Effector memory CD8-positive, alpha-beta T cell (primary cell): ENCODE measurements at regions not wholly inside any gene's neighbourhood (a gene's known extent, or its start where the extent isn't known, plus 50 kb on each side); places are given as distances from the start of the nearest gene placed in this dataset.
"Not testable (repeated sequence)": the region's sequence is repeated elsewhere in the genome, so short reads cannot be mapped to it uniquely, and the experiment has no call there.

Experiments used
- ATAC-seq: fragments of 150-1000 bp; cut with Tn5 transposase; replicated peaks from 2 replicates; pipeline ENCODE4 v1.10.0; 2021; ENCODE audit warnings: mild to moderate bottlenecking, moderate library complexity
- DNase-seq, 3 experiments: peaks; one replicate each; pipeline ENCODE4 v3.0.0; 2021
- H3K27ac Mint-ChIP-seq, 2 donors: one replicate each; pipeline ENCODE4 v1.8.0; 2022; ENCODE audit warnings: mild to moderate bottlenecking in 2 of 2, mixed read lengths in 2 of 2, moderate library complexity in 2 of 2
- H3K27me3 Mint-ChIP-seq, 2 donors: one replicate each; pipeline ENCODE4 v1.8.0; 2022; ENCODE audit warnings: mixed read lengths in 2 of 2
- H3K36me3 Mint-ChIP-seq: one replicate; pipeline ENCODE4 v1.8.0; 2022; ENCODE audit warnings: mild to moderate bottlenecking, moderate library complexity, mixed read lengths; ENCODE audit not compliant: insufficient read depth
- H3K4me1 Mint-ChIP-seq, 2 donors: one replicate each; pipeline ENCODE4 v1.8.0; 2022; ENCODE audit warnings: low read depth in 2 of 2, mixed read lengths in 2 of 2
- H3K4me3 Mint-ChIP-seq, 2 donors: one replicate each; pipeline ENCODE4 v1.8.0; 2022; ENCODE audit warnings: mild to moderate bottlenecking in 2 of 2, mixed read lengths in 2 of 2, moderate library complexity in 2 of 2
- H3K9me3 Mint-ChIP-seq, 2 donors: one replicate each; pipeline ENCODE4 v1.8.0; 2022; ENCODE audit warnings: mixed read lengths in 2 of 2

- ATAC-seq (no peak), DNase-seq (no peak)
- Mint-ChIP-seq H3K9me3 (peaks cover 11 to 18% of the 10 kb centered on the region in 2 donors), H3K4me3 (no peak overlapping the region), H3K4me1 (no peaks in the 10 kb centered on the region), H3K36me3 (no peaks in the 10 kb centered on the region), H3K27me3 (no peaks in the 10 kb centered on the region), H3K27ac (no peak overlapping the region)
These were observed 634.3 kb upstream of the GOLIM4 start for GRCh38 chr3:168730073-168730472.

- Mint-ChIP-seq H3K27ac (no peak overlapping the region), H3K9me3 (peaks cover 7 to 22% of the 10 kb centered on the region in 2 donors), H3K27me3 (no peaks in the 10 kb centered on the region), H3K36me3 (no peaks in the 10 kb centered on the region), H3K4me1 (no peaks in the 10 kb centered on the region), H3K4me3 (no peak overlapping the region)
- no peak for DNase-seq
- ATAC-seq = no peak
These were observed 626.4 kb upstream of the GOLIM4 start for GRCh38 chr3:168722091-168722490.

- ATAC-seq = no peak
- Mint-ChIP-seq H3K4me3 (no peak overlapping the region), H3K4me1 (no peaks in the 10 kb centered on the region), H3K9me3 (peaks cover 0 to 5% of the 10 kb centered on the region in 2 donors), H3K27ac (no peak overlapping the region), H3K27me3 (no peaks in the 10 kb centered on the region), H3K36me3 (no peaks in the 10 kb centered on the region)
- no peak for DNase-seq
These were observed 619.0 kb upstream of the GOLIM4 start for GRCh38 chr3:168714609-168715240.

GRCh38 chr3:168709073-168709472 is 613.3 kb upstream of the GOLIM4 start:
- H3K27me3 Mint-ChIP-seq = no peaks in the 10 kb centered on the region
- DNase-seq (no peak), ATAC-seq (no peak)
- H3K4me1 Mint-ChIP-seq = no peaks in the 10 kb centered on the region
- H3K36me3 Mint-ChIP-seq = peaks cover 3% of the 10 kb centered on the region
- H3K27ac Mint-ChIP-seq = no peak overlapping the region
- H3K9me3 Mint-ChIP-seq = peaks cover 0 to 6% of the 10 kb centered on the region in 2 donors
- H3K4me3 Mint-ChIP-seq = no peak overlapping the region

GRCh38 chr3:168707900-168708299 is 612.2 kb upstream of the GOLIM4 start:
- ATAC-seq = no peak
- Mint-ChIP-seq H3K4me3 (no peak overlapping the region), H3K9me3 (peaks cover 2 to 6% of the 10 kb centered on the region in 2 donors), H3K27ac (no peak overlapping the region), H3K4me1 (no peaks in the 10 kb centered on the region), H3K36me3 (peaks cover 3% of the 10 kb centered on the region), H3K27me3 (no peaks in the 10 kb centered on the region)
- DNase-seq = no peak

- Mint-ChIP-seq H3K4me3 (no peak overlapping the region), H3K4me1 (no peaks in the 10 kb centered on the region), H3K27me3 (no peaks in the 10 kb centered on the region), H3K36me3 (peaks cover 3% of the 10 kb centered on the region), H3K27ac (no peak overlapping the region), H3K9me3 (peaks cover 9 to 11% of the 10 kb centered on the region in 2 donors)
- DNase-seq = no peak
- ATAC-seq = no peak
These were observed 609.7 kb upstream of the GOLIM4 start for GRCh38 chr3:168705412-168705811.

GRCh38 chr3:168696051-168696450 is 600.3 kb upstream of the GOLIM4 start:
- Mint-ChIP-seq H3K27ac (no peak overlapping the region), H3K4me3 (no peak overlapping the region), H3K36me3 (peaks cover 3% of the 10 kb centered on the region), H3K27me3 (no peaks in the 10 kb centered on the region), H3K4me1 (no peaks in the 10 kb centered on the region), H3K9me3 (peaks cover 8 to 12% of the 10 kb centered on the region in 2 donors)
- ATAC-seq (no peak), DNase-seq (no peak)

GRCh38 chr3:168693870-168694269 is 598.1 kb upstream of the GOLIM4 start:
- H3K36me3 Mint-ChIP-seq = peaks cover 3% of the 10 kb centered on the region
- no peak overlapping the region for H3K4me3 Mint-ChIP-seq
- H3K9me3 Mint-ChIP-seq = peaks cover 14 to 20% of the 10 kb centered on the region in 2 donors
- H3K27me3 Mint-ChIP-seq = no peaks in the 10 kb centered on the region
- no peak overlapping the region for H3K27ac Mint-ChIP-seq
- ATAC-seq (no peak), DNase-seq (no peak)
- no peaks in the 10 kb centered on the region for H3K4me1 Mint-ChIP-seq

GRCh38 chr3:168688267-168688666 is 592.5 kb upstream of the GOLIM4 start:
- peaks cover 3% of the 10 kb centered on the region for H3K36me3 Mint-ChIP-seq
- no peaks in the 10 kb centered on the region for H3K4me1 Mint-ChIP-seq
- H3K4me3 Mint-ChIP-seq = no peak overlapping the region
- DNase-seq (no peak), ATAC-seq (no peak)
- H3K9me3 Mint-ChIP-seq = peaks cover 9 to 25% of the 10 kb centered on the region in 2 donors
- no peaks in the 10 kb centered on the region for H3K27me3 Mint-ChIP-seq
- H3K27ac Mint-ChIP-seq = no peak overlapping the region

- Mint-ChIP-seq H3K27me3 (no peaks in the 10 kb centered on the region), H3K4me3 (no peak overlapping the region), H3K27ac (no peak overlapping the region), H3K36me3 (no peaks in the 10 kb centered on the region), H3K4me1 (no peaks in the 10 kb centered on the region), H3K9me3 (peaks cover 3 to 5% of the 10 kb centered on the region in 2 donors)
- DNase-seq (no peak), ATAC-seq (no peak)
These were observed 588.8 kb upstream of the GOLIM4 start for GRCh38 chr3:168684519-168684918.

- no peak for ATAC-seq
- no peaks in the 10 kb centered on the region for H3K27me3 Mint-ChIP-seq
- no peak overlapping the region for H3K27ac Mint-ChIP-seq
- no peak for DNase-seq
- H3K4me3 Mint-ChIP-seq = no peak overlapping the region
- H3K9me3 Mint-ChIP-seq = peaks cover 0 to 3% of the 10 kb centered on the region in 2 donors
- H3K36me3 Mint-ChIP-seq = no peaks in the 10 kb centered on the region
- no peaks in the 10 kb centered on the region for H3K4me1 Mint-ChIP-seq
These were observed 583.0 kb upstream of the GOLIM4 start for GRCh38 chr3:168678730-168679129.

- ATAC-seq (no peak), DNase-seq (no peak)
- Mint-ChIP-seq H3K4me3 (no peak overlapping the region), H3K27ac (no peak overlapping the region), H3K27me3 (no peaks in the 10 kb centered on the region), H3K4me1 (no peaks in the 10 kb centered on the region), H3K36me3 (no peaks in the 10 kb centered on the region), H3K9me3 (peaks cover 1 to 7% of the 10 kb centered on the region in 2 donors)
These were observed 575.4 kb upstream of the GOLIM4 start for GRCh38 chr3:168671091-168671490.

- H3K9me3 Mint-ChIP-seq = peaks cover 8 to 11% of the 10 kb centered on the region in 2 donors
- not testable (repeated sequence) for ATAC-seq, H3K4me1 Mint-ChIP-seq, DNase-seq, H3K27ac Mint-ChIP-seq, H3K4me3 Mint-ChIP-seq, H3K36me3 Mint-ChIP-seq, H3K27me3 Mint-ChIP-seq
These were observed 565.3 kb upstream of the GOLIM4 start for GRCh38 chr3:168660879-168661657.

GRCh38 chr3:168659015-168659414 is 563.3 kb upstream of the GOLIM4 start:
- Mint-ChIP-seq H3K9me3 (peaks cover 11 to 17% of the 10 kb centered on the region in 2 donors), H3K4me3 (no peak overlapping the region), H3K4me1 (no peaks in the 10 kb centered on the region), H3K36me3 (no peaks in the 10 kb centered on the region), H3K27me3 (no peaks in the 10 kb centered on the region), H3K27ac (no peak overlapping the region)
- DNase-seq (no peak), ATAC-seq (no peak)
